ENCODE measurements at regions not wholly inside any gene's neighbourhood (a gene's known extent, or its start where the extent isn't known, plus 50 kb on each side); places are given as distances from the start of the nearest gene placed in this dataset.
"Not testable (repeated sequence)": the region's sequence is repeated elsewhere in the genome, so short reads cannot be mapped to it uniquely, and the experiment has no call there.

- not testable (repeated sequence) for FAIRE-seq; H3K27me3 ChIP-seq (replicated peaks in 1 of 2; ENCODE audit: control insufficient read depth in 2 of 2, insufficient read depth in 2 of 2, low read length in 1 of 2); H3K79me2 ChIP-seq (ENCODE audit: control insufficient read depth, insufficient read depth, low read length); H4K20me1 ChIP-seq (ENCODE audit: control insufficient read depth, insufficient read depth); H3K9me3 ChIP-seq (replicated peaks; ENCODE audit: control insufficient read depth, insufficient read depth, low read length); H3K36me3 ChIP-seq (ENCODE audit: control insufficient read depth in 2 of 2, insufficient read depth in 2 of 2, low read length in 1 of 2); BruUV-seq (replicated peaks)
- peak; percentile 50 for DNase-seq (ENCODE audit: low read depth, low spot score)
- ATAC-seq = peak; percentile 70
- peak overlapping the region; percentile 77 for H3K4me2 ChIP-seq (ENCODE audit: control insufficient read depth, insufficient read depth)
- peak overlapping the region; percentile 83 for H3K27ac ChIP-seq (ENCODE audit: control insufficient read depth, insufficient read depth)
- peak overlapping the region; percentile 45 for H2AFZ ChIP-seq (ENCODE audit: control insufficient read depth, low read depth, low read length)
- SMC1A ChIA-PET (ENCODE audit: uncharacterized antibody, unreplicated experiment) = interaction anchor here (0.8 to 2.5 kb wide), 13 partner anchors 10 to 113 kb away, joined by 3 to 11 read pairs (median 5); no protein-coding TSS in a partner anchor
- intact Hi-C loops (cut with micrococcal nuclease; ENCODE audit: unreplicated experiment) (loop anchor here (2.0 to 5.0 kb wide), 3 partner anchors 34 to 108 kb away; no protein-coding TSS in a partner anchor), in situ Hi-C loops (cut with MboI) (loop anchor here (5.0 kb wide), 1 partner anchor 81 kb away; no protein-coding TSS in a partner anchor)
- POLR2A ChIA-PET = interaction anchor here (0.7 kb wide), 1 partner anchor 29 kb away, joined by 3 read pairs; no protein-coding TSS in a partner anchor
- peak overlapping the region; percentile 38 for H3K9ac ChIP-seq (ENCODE audit: control insufficient read depth, insufficient read depth, low read length)
- WGBS (ENCODE audit: insufficient coverage, insufficient replicate concordance, low lambda C conversion rate, missing lambda C conversion rate) = 23% methylated on average over 10 of the region's 10 CpGs
- RAD21 ChIA-PET (ENCODE audit: unreplicated experiment) = interaction anchor here (0.7 to 1.6 kb wide), 8 partner anchors 26 to 129 kb away, joined by 3 to 8 read pairs (median 4); no protein-coding TSS in a partner anchor
- CTCF ChIA-PET = interaction anchor here (0.9 to 1.4 kb wide), 5 partner anchors 33 to 100 kb away, joined by 3 to 9 read pairs (median 3); no protein-coding TSS in a partner anchor
- peaks cover 36% of the 10 kb centered on the region for H3K4me1 ChIP-seq (ENCODE audit: control insufficient read depth, insufficient read depth, low read length)
- H3K4me3 ChIP-seq = peak overlapping the region; percentile 30; the same call in 1 of the 2 replicates
- TF ChIP-seq IKZF1 (conservative IDR thresholded peaks at IDR 0.05) (peak; percentile 92), ZBED1 (IDR thresholded peaks at IDR 0.05; ENCODE audit: borderline replicate concordance) (peak; percentile 80; the same call in 1 of the 2 replicates), DPF2 (IDR thresholded peaks at IDR 0.05) (peak; percentile 92), IKZF2 (IDR thresholded peaks at IDR 0.05) (peak; percentile 93 to 96), PML (IDR thresholded peaks at IDR 0.05; ENCODE audit: low read length) (0 out of 2 replicates have a peak, but pooled peaks have one; percentile 30), BMI1 (IDR thresholded peaks at IDR 0.05; ENCODE audit: borderline replicate concordance) (peak; percentile 85), BACH1 (IDR thresholded peaks at IDR 0.05; ENCODE audit: borderline replicate concordance) (peak; percentile 26; the same call in 1 of the 2 replicates), EP300 (IDR thresholded peaks at IDR 0.05; ENCODE audit: borderline replicate concordance in 1 of 2, control insufficient read depth in 1 of 2, low read depth in 2 of 2, low read length in 2 of 2) (peak; percentile 92 to 98; a peak in 3 of 4 replicates), ATF2 (IDR thresholded peaks at IDR 0.05; ENCODE audit: low read length) (peak; percentile 66; the same call in 1 of the 2 replicates), RELB (IDR thresholded peaks at IDR 0.05; ENCODE audit: low read depth) (peak; percentile 87), ATF7 (IDR thresholded peaks at IDR 0.05; ENCODE audit: low read depth) (peak; percentile 68; the same call in 1 of the 2 replicates), MTA2 (IDR thresholded peaks at IDR 0.05; ENCODE audit: low read depth) (peak; percentile 98), RUNX3 (IDR thresholded peaks at IDR 0.05; ENCODE audit: low read length) (peak; percentile 73; the same call in 1 of the 2 replicates), SMARCA5 (IDR thresholded peaks at IDR 0.05) (0 out of 2 replicates have a peak, but pooled peaks have one; percentile 16), JUNB (IDR thresholded peaks at IDR 0.05) (peak; percentile 79), BCL11A (IDR thresholded peaks at IDR 0.05; ENCODE audit: low read depth, low read length) (peak; percentile 94), CEBPB (IDR thresholded peaks at IDR 0.05; ENCODE audit: borderline replicate concordance in 1 of 2, low read depth in 2 of 2, low read length in 2 of 2) (peak in 1 of 2 experiments; percentile 46; a peak in 1 of 4 replicates), NR2F1 (conservative IDR thresholded peaks at IDR 0.05) (peak; percentile 65; the same call in 1 of the 2 replicates), ZNF217 (IDR thresholded peaks at IDR 0.05) (peak; percentile 94), ZNF24 (IDR thresholded peaks at IDR 0.05) (peak; percentile 76; the same call in 1 of the 2 replicates)
These were observed 123.9 kb upstream of the TNFSF4 start for GRCh38 chr1:173330952-173331548.

Data from GM12878 (cell line).